H9 (cell line): ENCODE measurements at regions not wholly inside any gene's neighbourhood (a gene's known extent, or its start where the extent isn't known, plus 50 kb on each side); places are given as distances from the start of the nearest gene placed in this dataset.

Experiments used
- DNase-seq: peaks from one replicate; pipeline ENCODE4 v3.0.0-alpha.2; 2017
- H2AFZ ChIP-seq: one replicate; pipeline ENCODE4 v1.6.1; 2013; ENCODE audit warnings: mild to moderate bottlenecking, low read length, control low read depth, moderate library complexity
- H2AK5ac ChIP-seq: 2 replicates; pipeline ENCODE4 v1.6.1; 2013; ENCODE audit warnings: low read length, control low read depth, mixed read lengths; ENCODE audit not compliant: insufficient read length
- H2BK120ac ChIP-seq: one replicate; pipeline ENCODE4 v1.6.1; 2013; ENCODE audit warnings: low read depth, mild to moderate bottlenecking, low read length, control low read depth, inconsistent platforms; ENCODE audit not compliant: poor library complexity, severe bottlenecking
- H2BK12ac ChIP-seq: 2 replicates; pipeline ENCODE4 v1.6.1; 2013; ENCODE audit warnings: low read length, control low read depth, mixed read lengths, low read depth; ENCODE audit not compliant: insufficient read length
- H2BK15ac ChIP-seq: 2 replicates; pipeline ENCODE4 v1.6.1; 2013; ENCODE audit warnings: low read depth, low read length, control low read depth
- H2BK20ac ChIP-seq: one replicate; pipeline ENCODE4 v1.6.1; 2013; ENCODE audit warnings: low read depth, mild to moderate bottlenecking, low read length, control low read depth, inconsistent platforms; ENCODE audit not compliant: poor library complexity, severe bottlenecking
- H2BK5ac ChIP-seq: 2 replicates; pipeline ENCODE4 v1.6.1; 2013; ENCODE audit warnings: low read length, control low read depth, mixed read lengths; ENCODE audit not compliant: insufficient read length
- H3K14ac ChIP-seq: 2 replicates; pipeline ENCODE4 v1.6.1; 2013; ENCODE audit warnings: low read length, control low read depth; ENCODE audit not compliant: insufficient read depth
- H3K18ac ChIP-seq: 2 replicates; pipeline ENCODE4 v1.6.1; 2013; ENCODE audit warnings: low read depth, mild to moderate bottlenecking, mixed read lengths, low read length, control low read depth; ENCODE audit not compliant: insufficient read length
- H3K23ac ChIP-seq: 2 replicates; pipeline ENCODE4 v1.6.1; 2013; ENCODE audit warnings: low read length, control low read depth, mixed read lengths, low read depth; ENCODE audit not compliant: insufficient read length
- H3K23me2 ChIP-seq: 2 replicates; pipeline ENCODE4 v1.6.1; 2013; ENCODE audit warnings: low read depth, mild to moderate bottlenecking, mixed read lengths, low read length, control low read depth; ENCODE audit not compliant: insufficient read length, poor library complexity, severe bottlenecking
- H3K27ac ChIP-seq: 2 replicates; pipeline ENCODE4 v1.5.1; 2013; ENCODE audit warnings: low read length, control low read depth, mixed read lengths, low read depth; ENCODE audit not compliant: insufficient read length
- H3K27me3 ChIP-seq: 2 replicates; pipeline ENCODE4 v1.6.1; 2013; ENCODE audit warnings: low read length, control low read depth, inconsistent platforms; ENCODE audit not compliant: insufficient read depth
- H3K4ac ChIP-seq: 2 replicates; pipeline ENCODE4 v1.6.1; 2013; ENCODE audit warnings: low read depth, mild to moderate bottlenecking, control low read depth, inconsistent platforms, low read length, moderate library complexity
- H3K4me1 ChIP-seq: 2 replicates; pipeline ENCODE4 v1.6.1; 2013; ENCODE audit warnings: low read length, control low read depth, inconsistent platforms; ENCODE audit not compliant: insufficient read depth
- H3K4me2 ChIP-seq: 2 replicates; pipeline ENCODE4 v1.6.1; 2013; ENCODE audit warnings: low read length, control low read depth, mixed read lengths; ENCODE audit not compliant: insufficient read length, insufficient read depth
- H3K56ac ChIP-seq: 2 replicates; pipeline ENCODE4 v1.6.1; 2013; ENCODE audit warnings: low read depth, mild to moderate bottlenecking, mixed read lengths, low read length, control low read depth; ENCODE audit not compliant: insufficient read length
- H3K79me1 ChIP-seq: 2 replicates; pipeline ENCODE4 v1.6.1; 2013; ENCODE audit warnings: low read depth, mild to moderate bottlenecking, moderate library complexity, low read length, control low read depth, inconsistent platforms; ENCODE audit not compliant: insufficient read depth, poor library complexity, severe bottlenecking
- H3K79me2 ChIP-seq: 2 replicates; pipeline ENCODE4 v1.6.1; 2013; ENCODE audit warnings: low read length, control low read depth, inconsistent platforms; ENCODE audit not compliant: insufficient read depth
- H3K9ac ChIP-seq: 2 replicates; pipeline ENCODE4 v1.6.1; 2013; ENCODE audit warnings: low read length, control low read depth, mixed read lengths; ENCODE audit not compliant: insufficient read length; ENCODE audit errors: extremely low read depth
- H3K9me3 ChIP-seq: one replicate; pipeline ENCODE4 v1.6.1; 2013; ENCODE audit warnings: low read depth, low read length, inconsistent platforms; ENCODE audit not compliant: control insufficient read depth
- H3T11ph ChIP-seq: one replicate; pipeline ENCODE4 v1.6.1; 2013; ENCODE audit warnings: mild to moderate bottlenecking, low read length, control low read depth, inconsistent platforms
- H4K20me1 ChIP-seq: one replicate; pipeline ENCODE4 v1.6.1; 2013; ENCODE audit not compliant: control insufficient read depth, insufficient read length, insufficient read depth
- H4K5ac ChIP-seq: 2 replicates; pipeline ENCODE4 v1.6.1; 2013; ENCODE audit warnings: low read depth, mild to moderate bottlenecking, mixed read lengths, low read length, control low read depth; ENCODE audit not compliant: insufficient read length
- H4K8ac ChIP-seq: replicated peaks from 2 replicates; pipeline ENCODE4 v1.6.1; 2013; ENCODE audit warnings: low read length, control low read depth, mixed read lengths, low read depth; ENCODE audit not compliant: insufficient read length
- H4K91ac ChIP-seq: 2 replicates; pipeline ENCODE4 v1.6.1; 2013; ENCODE audit warnings: low read depth, mild to moderate bottlenecking, moderate library complexity, mixed read lengths, low read length, control low read depth; ENCODE audit not compliant: insufficient read length
- H3K27ac Mint-ChIP-seq, 3 experiments: 2 replicates in 2 of 3; 3 replicates in 1 of 3; pipeline ENCODE4 v1.8.0; 2020 to 2021; ENCODE audit warnings: mixed read lengths in 3 of 3, mild to moderate bottlenecking in 1 of 3, moderate library complexity in 1 of 3
- H3K27me3 Mint-ChIP-seq: 2 replicates; pipeline ENCODE4 v1.8.0; 2021; ENCODE audit warnings: low read depth, mild to moderate bottlenecking, moderate library complexity, mixed read lengths
- H3K36me3 Mint-ChIP-seq, 3 experiments: 2 replicates in 2 of 3; 3 replicates in 1 of 3; pipeline ENCODE4 v1.8.0; 2020 to 2021; ENCODE audit warnings: low read depth in 3 of 3, mixed read lengths in 3 of 3; ENCODE audit not compliant: insufficient read depth in 1 of 3
- H3K4me1 Mint-ChIP-seq, 2 experiments: 2 replicates each; pipeline ENCODE4 v1.8.0; 2020; ENCODE audit warnings: mixed read lengths in 2 of 2
- H3K4me3 Mint-ChIP-seq, 2 experiments: 2 replicates in 1 of 2; 3 replicates in 1 of 2; pipeline ENCODE4 v1.8.0; 2020 to 2021; ENCODE audit warnings: mild to moderate bottlenecking in 2 of 2, mixed read lengths in 2 of 2, moderate library complexity in 1 of 2
- H3K9me3 Mint-ChIP-seq, 2 experiments: 2 replicates in 1 of 2; 3 replicates in 1 of 2; pipeline ENCODE4 v1.8.0; 2020; ENCODE audit warnings: mild to moderate bottlenecking in 2 of 2, mixed read lengths in 2 of 2, moderate library complexity in 1 of 2
- WGBS: extraction: QIAGEN DNeasy Blood & Tissue Kit; methylation state at CpG from one replicate; pipeline ENCODE4 v1.1.7; 2013; ENCODE audit warnings: missing lambda C conversion rate, low lambda C conversion rate, mixed read lengths; ENCODE audit not compliant: insufficient read length; ENCODE audit errors: extremely low coverage; 5-methylcytosine and 5-hydroxymethylcytosine counted together
- TF ChIP-seq, protein P1 (sequence below): fragments of 200-600 bp; sonication (generic); conservative IDR thresholded peaks from 3 replicates; pipeline ENCODE4 v1.8.0; 2021; ENCODE audit warnings: antibody characterized with exemption, mild to moderate bottlenecking

DNA sequence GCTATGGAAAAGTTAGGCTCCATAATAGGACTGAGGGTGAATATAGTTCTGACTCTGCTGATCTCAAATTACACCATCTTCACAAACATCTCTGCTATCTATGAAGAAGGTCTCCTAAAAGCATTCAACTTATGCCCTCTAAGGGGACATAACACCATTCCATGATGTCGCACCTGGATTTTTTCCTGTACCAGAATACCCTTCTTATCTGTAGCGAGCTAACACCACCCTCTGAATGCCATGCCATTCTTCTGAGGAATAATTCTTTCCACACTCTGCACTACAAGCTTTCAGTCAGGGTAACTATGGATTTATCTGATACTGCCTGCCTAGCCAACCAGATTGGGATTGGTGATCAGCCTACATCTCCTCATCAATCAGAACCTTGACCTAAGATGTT lies 203.8 kb downstream of the PTPRC start:
- H2BK5ac ChIP-seq = no peak overlapping the region
- no peaks in the 10 kb centered on the region for H3K23me2 ChIP-seq
- H3K27ac ChIP-seq = no peak overlapping the region
- no peak overlapping the region for H2BK12ac ChIP-seq
- no peak overlapping the region for H3K14ac ChIP-seq
- no peaks in the 10 kb centered on the region for H3K79me2 ChIP-seq
- no peak overlapping the region for H2BK120ac ChIP-seq
- H3K79me1 ChIP-seq = no peaks in the 10 kb centered on the region
- no peak overlapping the region for H3K4me2 ChIP-seq
- H3K23ac ChIP-seq = no peak overlapping the region
- H2AK5ac ChIP-seq = no peak overlapping the region
- H4K5ac ChIP-seq = no peak overlapping the region
- H3K27ac Mint-ChIP-seq = no peak overlapping the region
- no peak overlapping the region for H2BK15ac ChIP-seq
- no peak overlapping the region for H3K56ac ChIP-seq
- H4K91ac ChIP-seq = no peak overlapping the region
- H3K18ac ChIP-seq = no peak overlapping the region
- no peaks in the 10 kb centered on the region for H3K27me3 Mint-ChIP-seq
- H4K20me1 ChIP-seq = no peaks in the 10 kb centered on the region
- DNase-seq = no peak
- H3K9ac ChIP-seq = no peak overlapping the region
- H3K9me3 ChIP-seq = no peaks in the 10 kb centered on the region
- no peak overlapping the region for H3K4ac ChIP-seq
- H3K4me3 Mint-ChIP-seq = no peak overlapping the region
- H2BK20ac ChIP-seq = no peak overlapping the region
- H4K8ac ChIP-seq = no peak overlapping the region
- H3T11ph ChIP-seq = no peak overlapping the region
- TF ChIP-seq, protein P1, sequence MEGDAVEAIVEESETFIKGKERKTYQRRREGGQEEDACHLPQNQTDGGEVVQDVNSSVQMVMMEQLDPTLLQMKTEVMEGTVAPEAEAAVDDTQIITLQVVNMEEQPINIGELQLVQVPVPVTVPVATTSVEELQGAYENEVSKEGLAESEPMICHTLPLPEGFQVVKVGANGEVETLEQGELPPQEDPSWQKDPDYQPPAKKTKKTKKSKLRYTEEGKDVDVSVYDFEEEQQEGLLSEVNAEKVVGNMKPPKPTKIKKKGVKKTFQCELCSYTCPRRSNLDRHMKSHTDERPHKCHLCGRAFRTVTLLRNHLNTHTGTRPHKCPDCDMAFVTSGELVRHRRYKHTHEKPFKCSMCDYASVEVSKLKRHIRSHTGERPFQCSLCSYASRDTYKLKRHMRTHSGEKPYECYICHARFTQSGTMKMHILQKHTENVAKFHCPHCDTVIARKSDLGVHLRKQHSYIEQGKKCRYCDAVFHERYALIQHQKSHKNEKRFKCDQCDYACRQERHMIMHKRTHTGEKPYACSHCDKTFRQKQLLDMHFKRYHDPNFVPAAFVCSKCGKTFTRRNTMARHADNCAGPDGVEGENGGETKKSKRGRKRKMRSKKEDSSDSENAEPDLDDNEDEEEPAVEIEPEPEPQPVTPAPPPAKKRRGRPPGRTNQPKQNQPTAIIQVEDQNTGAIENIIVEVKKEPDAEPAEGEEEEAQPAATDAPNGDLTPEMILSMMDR = no peak
- no CpG with 5 or more reads among the region's 2 CpGs for WGBS
- no peaks in the 10 kb centered on the region for H3K4me1 ChIP-seq
- no peaks in the 10 kb centered on the region for H3K36me3 Mint-ChIP-seq
- H3K9me3 Mint-ChIP-seq = no peaks in the 10 kb centered on the region; a peak in 1 of 5 replicates
- H3K27me3 ChIP-seq = no peaks in the 10 kb centered on the region
- no peaks in the 10 kb centered on the region for H3K4me1 Mint-ChIP-seq
- no peak overlapping the region for H2AFZ ChIP-seq
